Vagina (tissue), 2 donors: ENCODE measurements at regions not wholly inside any gene's neighbourhood (a gene's known extent, or its start where the extent isn't known, plus 50 kb on each side); places are given as distances from the start of the nearest gene placed in this dataset.

ENCODE experiments used
- POLR2A ChIP-seq, 2 donors: fragments of 450-650 bp; IDR thresholded peaks; one replicate each; pipeline ENCODE4 v1.6.1; 2017; ENCODE audit warnings: antibody characterized with exemption in 2 of 2, mild to moderate bottlenecking in 2 of 2, moderate library complexity in 2 of 2
- POLR2AphosphoS5 ChIP-seq, 2 donors: sonication (generic); formaldehyde crosslinking; IDR thresholded peaks; one replicate each; pipeline ENCODE4 v1.9.0; 2017; ENCODE audit warnings: antibody characterized with exemption in 2 of 2, mild to moderate bottlenecking in 2 of 2, low read depth in 1 of 2; ENCODE audit not compliant: insufficient read depth in 1 of 2
- TF ChIP-seq, protein P1 (sequence below), 3 experiments: fragments of 450-650 bp in 2 of 3; fragments of 200-600 bp in 1 of 3; sonication (generic) in 1 of 3; IDR thresholded peaks; one replicate each; pipeline ENCODE4 v1.5.1; 2017 to 2019; ENCODE audit warnings: antibody characterized with exemption in 3 of 3, mild to moderate bottlenecking in 2 of 3, moderate library complexity in 2 of 3

DNA sequence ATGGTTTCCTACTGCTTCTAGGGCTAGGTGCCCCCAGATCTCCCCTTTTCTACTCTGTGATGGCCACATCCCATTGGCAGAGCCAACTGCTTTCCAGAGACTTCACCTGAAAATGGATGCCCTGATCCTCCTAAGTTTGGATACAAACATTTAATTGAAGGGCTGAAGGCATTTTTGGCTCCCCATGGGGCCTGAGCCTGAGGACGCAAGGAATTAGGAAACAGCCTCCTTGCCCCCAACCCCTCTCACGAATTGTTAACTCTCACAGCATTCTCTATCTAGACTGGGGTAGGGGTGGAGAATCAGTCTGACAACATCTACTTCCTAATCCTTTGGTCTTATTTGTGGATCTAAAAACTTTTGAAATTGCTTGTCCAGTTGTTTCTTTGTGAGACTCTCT is 108.5 kb upstream of the KCNK2 start:
- TF ChIP-seq, protein P1, sequence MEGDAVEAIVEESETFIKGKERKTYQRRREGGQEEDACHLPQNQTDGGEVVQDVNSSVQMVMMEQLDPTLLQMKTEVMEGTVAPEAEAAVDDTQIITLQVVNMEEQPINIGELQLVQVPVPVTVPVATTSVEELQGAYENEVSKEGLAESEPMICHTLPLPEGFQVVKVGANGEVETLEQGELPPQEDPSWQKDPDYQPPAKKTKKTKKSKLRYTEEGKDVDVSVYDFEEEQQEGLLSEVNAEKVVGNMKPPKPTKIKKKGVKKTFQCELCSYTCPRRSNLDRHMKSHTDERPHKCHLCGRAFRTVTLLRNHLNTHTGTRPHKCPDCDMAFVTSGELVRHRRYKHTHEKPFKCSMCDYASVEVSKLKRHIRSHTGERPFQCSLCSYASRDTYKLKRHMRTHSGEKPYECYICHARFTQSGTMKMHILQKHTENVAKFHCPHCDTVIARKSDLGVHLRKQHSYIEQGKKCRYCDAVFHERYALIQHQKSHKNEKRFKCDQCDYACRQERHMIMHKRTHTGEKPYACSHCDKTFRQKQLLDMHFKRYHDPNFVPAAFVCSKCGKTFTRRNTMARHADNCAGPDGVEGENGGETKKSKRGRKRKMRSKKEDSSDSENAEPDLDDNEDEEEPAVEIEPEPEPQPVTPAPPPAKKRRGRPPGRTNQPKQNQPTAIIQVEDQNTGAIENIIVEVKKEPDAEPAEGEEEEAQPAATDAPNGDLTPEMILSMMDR (IDR thresholded peaks at IDR 0.05) = no peak
- TF ChIP-seq POLR2A (IDR thresholded peaks at IDR 0.05) (no peak), POLR2AphosphoS5 (IDR thresholded peaks at IDR 0.05; ENCODE audit: insufficient read depth in 1 of 2, low read depth in 1 of 2) (no peak)
